Stimulated activated CD4-positive, alpha-beta T cell treated with anti-CD3 and anti-CD28 coated beads, TNF-alpha, amount 100 ng/mL, for 4 hours (primary cell): ENCODE measurements at regions not wholly inside any gene's neighbourhood (a gene's known extent, or its start where the extent isn't known, plus 50 kb on each side); places are given as distances from the start of the nearest gene placed in this dataset.
"Not testable (repeated sequence)": the region's sequence is repeated elsewhere in the genome, so short reads cannot be mapped to it uniquely, and the experiment has no call there.

Experiments
- DNase-seq, 3 experiments: peaks; one replicate each; pipeline ENCODE4 v3.0.0-alpha.2; 2020; ENCODE audit warnings: low read depth in 3 of 3

- no peak for DNase-seq
Measured at GRCh38 chr1:41980827-41981653, 62.3 kb upstream of the HIVEP3 start.

- DNase-seq, result no peak
Measured at GRCh38 chr1:41978986-41979385, 60.3 kb upstream of the HIVEP3 start.

DNA sequence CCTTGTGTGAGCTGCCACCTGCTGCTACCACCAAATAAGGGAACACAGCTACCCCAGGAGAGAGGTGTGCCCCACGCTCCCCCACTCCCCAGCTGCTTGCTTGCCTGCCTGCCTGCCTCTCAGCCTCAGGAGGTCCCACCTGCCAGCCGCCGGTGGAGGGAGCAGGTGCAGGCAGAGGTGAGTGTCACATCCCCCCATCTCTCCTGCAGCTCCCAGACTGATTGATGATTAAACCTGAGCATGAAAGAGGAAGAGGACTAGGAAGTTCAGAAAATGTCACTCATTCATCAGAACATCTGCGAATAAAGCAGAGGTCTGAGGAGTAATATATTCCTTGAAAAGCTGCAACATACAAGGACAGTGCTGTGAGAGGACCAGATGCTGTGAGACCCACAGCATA is 58.6 kb upstream of the HIVEP3 start:
- DNase-seq, result no peak

DNA sequence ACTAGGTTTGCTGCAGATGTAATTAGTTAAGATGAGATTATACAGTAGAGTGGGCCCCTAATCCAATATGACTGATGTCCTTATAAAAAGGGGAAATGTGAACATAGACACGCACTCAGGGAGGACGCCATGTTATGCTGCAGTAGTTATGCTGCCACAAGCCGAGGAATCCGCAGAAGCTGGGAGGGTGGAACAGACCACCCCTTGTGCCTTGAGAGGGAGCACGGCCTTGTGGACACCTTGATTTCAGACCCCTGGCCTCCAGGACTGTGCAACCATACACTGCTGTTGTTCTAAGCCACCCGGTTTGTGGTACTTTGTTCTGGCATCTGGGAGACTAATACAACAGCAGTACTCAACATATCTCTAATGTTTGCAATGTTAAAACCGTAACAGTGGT is 57.9 kb upstream of the HIVEP3 start:
- DNase-seq, result no peak

GRCh38 chr1:41975850-41976569 is 57.3 kb upstream of the HIVEP3 start:
- no peak for DNase-seq

GRCh38 chr1:41975121-41975520 is 56.4 kb upstream of the HIVEP3 start:
- DNase-seq, result no peak

GRCh38 chr1:41968557-41968956 is 49.8 kb upstream of the HIVEP3 start:
- DNase-seq, result not testable (repeated sequence)
